Suprapubic skin (tissue), 4 donors: ENCODE measurements at regions not wholly inside any gene's neighbourhood (a gene's known extent, or its start where the extent isn't known, plus 50 kb on each side); places are given as distances from the start of the nearest gene placed in this dataset.

Experiments used
- DNase-seq, 2 donors: peaks; one replicate each; pipeline ENCODE4 v3.0.0-alpha.2; 2019; ENCODE audit warnings: low spot score in 2 of 2
- H3K27ac ChIP-seq: fragments of 200-600 bp; sonication (generic); one replicate; pipeline ENCODE4 v1.5.1; 2019
- H3K27me3 ChIP-seq: fragments of 200-600 bp; sonication (generic); one replicate; pipeline ENCODE4 v1.5.1; 2019
- H3K36me3 ChIP-seq: fragments of 200-600 bp; sonication (generic); one replicate; pipeline ENCODE4 v1.5.1; 2019
- H3K4me1 ChIP-seq: fragments of 200-600 bp; sonication (generic); one replicate; pipeline ENCODE4 v1.5.1; 2019
- H3K4me3 ChIP-seq: fragments of 200-600 bp; sonication (generic); one replicate; pipeline ENCODE4 v1.5.1; 2019; ENCODE audit warnings: mild to moderate bottlenecking
- H3K9me3 ChIP-seq: fragments of 200-600 bp; sonication (generic); one replicate; pipeline ENCODE4 v1.5.1; 2019
- CTCF ChIP-seq, 2 donors: fragments of 200-600 bp in 1 of 2; fragments of 450-650 bp in 1 of 2; sonication (generic) in 1 of 2; IDR thresholded peaks; one replicate each; pipeline ENCODE4 v1.5.1; 2016 to 2019; ENCODE audit warnings: antibody characterized with exemption in 2 of 2, mild to moderate bottlenecking in 1 of 2, moderate library complexity in 1 of 2
- EP300 ChIP-seq: sonication (generic); formaldehyde crosslinking; IDR thresholded peaks from one replicate; pipeline ENCODE4 v1.6.1; 2017; ENCODE audit warnings: antibody characterized with exemption
- POLR2A ChIP-seq, 2 donors: fragments of 450-650 bp; IDR thresholded peaks; one replicate each; pipeline ENCODE4 v1.6.1; 2017; ENCODE audit warnings: antibody characterized with exemption in 2 of 2, mild to moderate bottlenecking in 2 of 2, moderate library complexity in 2 of 2
- POLR2AphosphoS5 ChIP-seq, 3 donors: sonication (generic); formaldehyde crosslinking; IDR thresholded peaks; one replicate each; pipeline ENCODE4 v1.6.1; 2017; ENCODE audit warnings: antibody characterized with exemption in 3 of 3
- WGBS: methylation state at CpG from one replicate; pipeline ENCODE4 v1.1.5; 2018; 5-methylcytosine and 5-hydroxymethylcytosine counted together

DNA sequence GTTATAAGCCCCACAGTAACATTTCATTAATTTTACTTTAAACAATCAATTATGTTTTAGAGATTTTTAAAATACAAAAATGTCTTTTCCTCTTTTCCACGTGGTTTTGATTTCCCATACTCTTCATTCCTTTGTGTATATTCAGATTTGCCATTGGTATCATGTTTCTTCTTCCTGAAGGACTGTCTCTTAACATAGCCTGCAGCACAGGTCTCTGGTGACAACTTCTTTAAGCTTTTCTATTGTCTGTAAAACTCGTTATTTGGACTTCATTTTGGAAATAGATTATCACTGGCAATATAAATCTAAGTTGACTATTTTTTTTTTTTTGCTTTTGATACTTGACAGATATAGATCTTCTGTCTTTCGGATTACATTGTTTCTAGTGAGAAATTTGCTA lies 115.2 kb upstream of the KLHL29 start:
- 58% methylated on average over 3 of the region's 3 CpGs for WGBS
- no peak for TF ChIP-seq POLR2AphosphoS5 (IDR thresholded peaks at IDR 0.05)
- TF ChIP-seq CTCF (IDR thresholded peaks at IDR 0.05): no peak
- no peak for TF ChIP-seq POLR2A (IDR thresholded peaks at IDR 0.05)
- no peak for TF ChIP-seq EP300

GRCh38 chr2:23270810-23271209 lies 114.2 kb upstream of the KLHL29 start:
- H3K36me3 ChIP-seq: no peaks in the 10 kb centered on the region
- no peak for DNase-seq
- H3K4me3 ChIP-seq: no peak overlapping the region
- TF ChIP-seq POLR2A (IDR thresholded peaks at IDR 0.05) (no peak), POLR2AphosphoS5 (IDR thresholded peaks at IDR 0.05) (no peak), CTCF (IDR thresholded peaks at IDR 0.05) (no peak)
- H3K27ac ChIP-seq: no peak overlapping the region
- H3K9me3 ChIP-seq: no peaks in the 10 kb centered on the region
- no peaks in the 10 kb centered on the region for H3K27me3 ChIP-seq
- no peaks in the 10 kb centered on the region for H3K4me1 ChIP-seq
- 98% methylated on average over 1 of the region's 1 CpG for WGBS

More for the DNA sequence above, 115.2 kb upstream of the KLHL29 start:
- H3K27ac ChIP-seq: no peak overlapping the region
- H3K9me3 ChIP-seq: no peaks in the 10 kb centered on the region
- no peak overlapping the region for H3K4me3 ChIP-seq
- no peak for DNase-seq
- H3K4me1 ChIP-seq: no peaks in the 10 kb centered on the region
- no peaks in the 10 kb centered on the region for H3K27me3 ChIP-seq
- no peaks in the 10 kb centered on the region for H3K36me3 ChIP-seq

DNA sequence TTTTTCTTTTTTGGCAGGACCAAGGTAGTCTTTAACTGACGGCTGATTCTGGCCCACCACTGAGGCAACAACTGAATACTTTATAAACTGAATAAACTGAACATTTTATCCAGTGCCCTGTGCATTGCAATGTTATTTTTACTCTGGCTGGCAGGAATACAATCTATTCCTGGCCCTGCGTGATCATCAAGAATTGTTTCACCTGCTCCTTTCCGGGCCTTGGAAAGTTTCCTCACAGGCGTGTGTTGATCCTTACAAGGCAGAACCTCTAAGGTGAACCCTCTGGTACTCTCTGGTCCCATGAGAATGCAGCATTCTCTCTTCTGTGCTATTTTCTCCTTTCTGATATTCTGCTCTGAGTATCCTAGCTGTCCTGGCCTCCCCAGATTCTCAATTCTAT lies 113.7 kb upstream of the KLHL29 start:
- no peaks in the 10 kb centered on the region for H3K36me3 ChIP-seq
- H3K4me3 ChIP-seq: no peak overlapping the region
- 75% methylated on average over 4 of the region's 4 CpGs for WGBS
- H3K9me3 ChIP-seq: no peaks in the 10 kb centered on the region
- TF ChIP-seq POLR2A (IDR thresholded peaks at IDR 0.05): no peak
- no peak for TF ChIP-seq POLR2AphosphoS5 (IDR thresholded peaks at IDR 0.05)
- TF ChIP-seq EP300: no peak
- TF ChIP-seq CTCF (IDR thresholded peaks at IDR 0.05): no peak
- H3K27ac ChIP-seq: no peak overlapping the region
- no peaks in the 10 kb centered on the region for H3K4me1 ChIP-seq
- DNase-seq: no peak
- H3K27me3 ChIP-seq: no peaks in the 10 kb centered on the region

DNA sequence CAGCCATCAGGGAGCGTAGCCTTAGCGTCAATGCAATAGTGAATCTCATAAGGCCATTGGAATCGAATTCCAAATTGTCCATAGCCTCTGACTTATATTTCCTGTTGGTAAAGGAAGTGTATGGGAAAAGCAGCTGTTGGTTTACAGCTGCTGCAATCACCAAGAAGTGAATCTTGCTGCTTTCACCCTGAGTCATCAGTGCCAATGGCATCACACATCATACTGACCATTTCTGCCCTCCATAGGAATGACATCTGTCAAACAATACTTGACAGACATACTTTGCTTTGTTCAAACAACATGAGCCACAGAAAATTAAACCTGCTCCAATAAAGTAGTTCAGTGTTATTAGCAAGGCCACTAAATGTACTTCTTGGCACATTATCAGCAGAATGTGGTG lies 111.2 kb upstream of the KLHL29 start:
- H3K9me3 ChIP-seq: no peaks in the 10 kb centered on the region
- H3K27ac ChIP-seq: no peak overlapping the region
- H3K27me3 ChIP-seq: peaks cover 3% of the 10 kb centered on the region
- 98% methylated on average over 3 of the region's 3 CpGs for WGBS
- DNase-seq: no peak
- no peak overlapping the region for H3K4me3 ChIP-seq
- H3K4me1 ChIP-seq: no peaks in the 10 kb centered on the region
- no peak for TF ChIP-seq POLR2AphosphoS5 (IDR thresholded peaks at IDR 0.05)
- no peak for TF ChIP-seq EP300
- TF ChIP-seq CTCF (IDR thresholded peaks at IDR 0.05): no peak
- TF ChIP-seq POLR2A (IDR thresholded peaks at IDR 0.05): no peak
- H3K36me3 ChIP-seq: no peaks in the 10 kb centered on the region

DNA sequence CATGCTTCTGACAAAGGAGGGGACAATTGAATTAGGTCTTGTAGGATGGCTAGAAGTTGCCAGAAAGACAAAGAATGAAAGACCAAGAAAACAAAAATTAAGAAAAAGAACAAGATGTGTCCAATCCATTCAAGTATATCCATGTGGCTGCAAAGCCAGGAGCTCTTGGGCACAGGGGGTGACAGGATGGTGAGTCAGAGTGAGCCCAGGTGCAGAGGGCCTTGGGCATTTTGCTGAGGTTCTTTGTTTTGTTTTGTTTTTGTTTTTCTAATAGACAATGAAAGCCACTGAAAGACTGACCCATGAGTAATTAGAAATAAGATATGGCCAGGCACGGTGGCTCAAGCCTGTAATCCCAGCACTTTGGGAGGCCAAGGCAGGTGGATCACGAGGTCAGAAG lies 104.6 kb upstream of the KLHL29 start:
- Histone ChIP-seq H3K4me3 (no peak overlapping the region), H3K9me3 (no peaks in the 10 kb centered on the region), H3K4me1 (peaks cover under 1% of the 10 kb centered on the region), H3K27ac (no peak overlapping the region), H3K36me3 (no peaks in the 10 kb centered on the region), H3K27me3 (peaks cover 3% of the 10 kb centered on the region)
- no peak for TF ChIP-seq POLR2A (IDR thresholded peaks at IDR 0.05)
- no peak for TF ChIP-seq EP300
- TF ChIP-seq POLR2AphosphoS5 (IDR thresholded peaks at IDR 0.05): no peak
- TF ChIP-seq CTCF (IDR thresholded peaks at IDR 0.05): no peak
- WGBS: 89% methylated on average over 2 of the region's 2 CpGs
- DNase-seq: no peak
